Cardiac muscle cell (in vitro differentiated cells and primary cell): ENCODE measurements at regions not wholly inside any gene's neighbourhood (a gene's known extent, or its start where the extent isn't known, plus 50 kb on each side); places are given as distances from the start of the nearest gene placed in this dataset.
"Not testable (repeated sequence)": the region's sequence is repeated elsewhere in the genome, so short reads cannot be mapped to it uniquely, and the experiment has no call there.

Experiments
- DNase-seq, 2 donors: peaks; one replicate each; pipeline versions ENCODE4 v3.0.0 to v3.0.0-alpha.2; 2010 to 2017; ENCODE audit warnings: low read depth in 1 of 2, low spot score in 1 of 2
- H3K27ac ChIP-seq: fragments of 200-600 bp; sonication (generic); 2 replicates; pipeline ENCODE4 v1.5.1; 2016
- H3K27me3 ChIP-seq: fragments of 200-600 bp; sonication (generic); 2 replicates; pipeline ENCODE4 v1.6.0; 2016; ENCODE audit warnings: control low read depth
- H3K36me3 ChIP-seq: fragments of 200-600 bp; sonication (generic); 2 replicates; pipeline ENCODE4 v1.5.1; 2016; ENCODE audit warnings: control low read depth
- H3K4me1 ChIP-seq: fragments of 200-600 bp; sonication (generic); 2 replicates; pipeline ENCODE4 v1.8.1; 2017; ENCODE audit warnings: low read depth, mild to moderate bottlenecking, mixed run types
- H3K4me3 ChIP-seq: fragments of 200-600 bp; sonication (generic); 2 replicates; pipeline ENCODE4 v1.5.1; 2016; ENCODE audit warnings: mild to moderate bottlenecking
- H3K9me3 ChIP-seq: fragments of 200-600 bp; sonication (generic); 2 replicates; pipeline ENCODE4 v1.5.1; 2017; ENCODE audit warnings: low read depth, mild to moderate bottlenecking, control low read depth
- CTCF ChIP-seq: IDR thresholded peaks from 2 replicates; pipeline ENCODE4 v1.5.1; 2012; ENCODE audit warnings: low read depth, mild to moderate bottlenecking, low read length

GRCh38 chr2:2649109-2650072 lies 318.3 kb upstream of the MYT1L start:
- Histone ChIP-seq H3K36me3 (no peaks in the 10 kb centered on the region), H3K27me3 (no peaks in the 10 kb centered on the region), H3K9me3 (no peaks in the 10 kb centered on the region), H3K27ac (no peak overlapping the region), H3K4me1 (peaks cover 24% of the 10 kb centered on the region), H3K4me3 (no peak overlapping the region)
- no peak for TF ChIP-seq CTCF
- DNase-seq = no peak

GRCh38 chr2:2648094-2648493 lies 317.0 kb upstream of the MYT1L start:
- Histone ChIP-seq H3K9me3 (no peaks in the 10 kb centered on the region), H3K27ac (no peak overlapping the region), H3K27me3 (no peaks in the 10 kb centered on the region), H3K36me3 (no peaks in the 10 kb centered on the region), H3K4me1 (peaks cover 14% of the 10 kb centered on the region), H3K4me3 (no peak overlapping the region)
- no peak for DNase-seq
- TF ChIP-seq CTCF = no peak

- H3K4me1 ChIP-seq = peaks cover 7% of the 10 kb centered on the region
- H3K27me3 ChIP-seq = no peaks in the 10 kb centered on the region
- no peak for TF ChIP-seq CTCF
- peak overlapping the region; percentile 14 for H3K27ac ChIP-seq
- no peak overlapping the region for H3K4me3 ChIP-seq
- H3K36me3 ChIP-seq = no peaks in the 10 kb centered on the region
- no peak for DNase-seq
- no peaks in the 10 kb centered on the region for H3K9me3 ChIP-seq
Measured at GRCh38 chr2:2647141-2647541, 316.1 kb upstream of the MYT1L start.

- no peak for TF ChIP-seq CTCF
- peak in 1 of 2 donors; percentile 79 for DNase-seq
- H3K9me3 ChIP-seq = no peaks in the 10 kb centered on the region
- H3K36me3 ChIP-seq = no peaks in the 10 kb centered on the region
- H3K4me1 ChIP-seq = peaks cover 7% of the 10 kb centered on the region
- no peaks in the 10 kb centered on the region for H3K27me3 ChIP-seq
- peak overlapping the region; percentile 14 for H3K27ac ChIP-seq
- H3K4me3 ChIP-seq = no peak overlapping the region
Measured at GRCh38 chr2:2646433-2647051, 315.5 kb upstream of the MYT1L start.

GRCh38 chr2:2645162-2645855 lies 314.2 kb upstream of the MYT1L start:
- DNase-seq = no peak

GRCh38 chr2:2644751-2645150 lies 313.7 kb upstream of the MYT1L start:
- not testable (repeated sequence) for H3K4me3 ChIP-seq, H3K36me3 ChIP-seq, H3K27me3 ChIP-seq, H3K27ac ChIP-seq, DNase-seq, H3K9me3 ChIP-seq, H3K4me1 ChIP-seq

More at GRCh38 chr2:2645162-2645855, 314.2 kb upstream of the MYT1L start:
- Histone ChIP-seq H3K27ac (no peak overlapping the region), H3K36me3 (no peaks in the 10 kb centered on the region), H3K27me3 (no peaks in the 10 kb centered on the region), H3K4me1 (peaks cover 7% of the 10 kb centered on the region), H3K4me3 (no peak overlapping the region), H3K9me3 (no peaks in the 10 kb centered on the region)
- TF ChIP-seq CTCF = no peak
